Common myeloid progenitor, CD34-positive (primary cell): ENCODE measurements at regions not wholly inside any gene's neighbourhood (a gene's known extent, or its start where the extent isn't known, plus 50 kb on each side); places are given as distances from the start of the nearest gene placed in this dataset.

Source experiments
- CTCF ChIA-PET: fragments of 350-600 bp; sonication (Branson Sonifier 250); formaldehyde crosslinking; loops from one replicate; lab custom pipeline; 2021; ENCODE audit warnings: antibody characterized with exemption; lab: Charles Lee
- POLR2A ChIA-PET: fragments of 350-600 bp; sonication (Branson Sonifier 250); formaldehyde crosslinking; loops from one replicate; lab custom pipeline; 2021; ENCODE audit warnings: antibody characterized with exemption; lab: Charles Lee
- DNase-seq, 3 donors: peaks; one replicate each; pipeline versions ENCODE4 v3.0.0 to v3.0.0-alpha.2; 2013
- H3K27ac ChIP-seq, 2 experiments: 1 replicate in 1 of 2; 2 replicates in 1 of 2; pipeline ENCODE4 v1.7.0; 2013; ENCODE audit warnings: inconsistent platforms in 2 of 2, low read length in 2 of 2, mild to moderate bottlenecking in 2 of 2, low read depth in 1 of 2, moderate library complexity in 1 of 2; ENCODE audit not compliant: severe bottlenecking in 2 of 2, insufficient read depth in 1 of 2, poor library complexity in 1 of 2
- H3K27me3 ChIP-seq, 5 experiments: replicated peaks in 2 of 5; 1 replicate in 3 of 5; 2 replicates in 2 of 5; pipeline versions ENCODE4 v1.6.1 to v1.7.0; 2013; ENCODE audit warnings: low read length in 4 of 5, mild to moderate bottlenecking in 2 of 5, moderate library complexity in 2 of 5, inconsistent platforms in 1 of 5; ENCODE audit not compliant: insufficient read depth in 5 of 5, control insufficient read depth in 4 of 5
- H3K36me3 ChIP-seq, 4 experiments: 1 replicate in 2 of 4; 2 replicates in 2 of 4; pipeline versions ENCODE4 v1.6.1 to v1.7.0; 2013; ENCODE audit warnings: low read length in 3 of 4, control low read depth in 1 of 4, mild to moderate bottlenecking in 1 of 4; ENCODE audit not compliant: control insufficient read depth in 4 of 4, insufficient read depth in 4 of 4
- H3K4me1 ChIP-seq, 4 experiments: 1 replicate in 3 of 4; 2 replicates in 1 of 4; pipeline versions ENCODE4 v1.6.1 to v1.7.1; 2013; ENCODE audit warnings: low read length in 3 of 4, mild to moderate bottlenecking in 3 of 4, control low read depth in 1 of 4, inconsistent platforms in 1 of 4, moderate library complexity in 1 of 4; ENCODE audit not compliant: control insufficient read depth in 4 of 4, insufficient read depth in 4 of 4; ENCODE audit errors: control extremely low read depth in 1 of 4
- H3K4me3 ChIP-seq, 7 experiments: 1 replicate in 4 of 7; 2 replicates in 3 of 7; pipeline versions ENCODE4 v1.5.1 to v1.7.0; 2013; ENCODE audit warnings: mild to moderate bottlenecking in 7 of 7, low read length in 6 of 7, moderate library complexity in 6 of 7, inconsistent platforms in 2 of 7, low read depth in 2 of 7, control low read depth in 1 of 7; ENCODE audit not compliant: insufficient read depth in 4 of 7, control insufficient read depth in 1 of 7; ENCODE audit errors: extremely low read depth in 1 of 7
- H3K9me3 ChIP-seq, 5 experiments: 1 replicate in 4 of 5; 2 replicates in 1 of 5; pipeline versions ENCODE4 v1.6.1 to v1.7.1; 2013; ENCODE audit warnings: low read length in 4 of 5, mild to moderate bottlenecking in 2 of 5, inconsistent platforms in 1 of 5, low read depth in 1 of 5, moderate library complexity in 1 of 5; ENCODE audit not compliant: control insufficient read depth in 4 of 5, insufficient read depth in 2 of 5; ENCODE audit errors: control extremely low read depth in 1 of 5
- WGBS: methylation state at CpG from one replicate; pipeline ENCODE4 v1.1.5; 2013; ENCODE audit not compliant: insufficient coverage; 5-methylcytosine and 5-hydroxymethylcytosine counted together

DNA sequence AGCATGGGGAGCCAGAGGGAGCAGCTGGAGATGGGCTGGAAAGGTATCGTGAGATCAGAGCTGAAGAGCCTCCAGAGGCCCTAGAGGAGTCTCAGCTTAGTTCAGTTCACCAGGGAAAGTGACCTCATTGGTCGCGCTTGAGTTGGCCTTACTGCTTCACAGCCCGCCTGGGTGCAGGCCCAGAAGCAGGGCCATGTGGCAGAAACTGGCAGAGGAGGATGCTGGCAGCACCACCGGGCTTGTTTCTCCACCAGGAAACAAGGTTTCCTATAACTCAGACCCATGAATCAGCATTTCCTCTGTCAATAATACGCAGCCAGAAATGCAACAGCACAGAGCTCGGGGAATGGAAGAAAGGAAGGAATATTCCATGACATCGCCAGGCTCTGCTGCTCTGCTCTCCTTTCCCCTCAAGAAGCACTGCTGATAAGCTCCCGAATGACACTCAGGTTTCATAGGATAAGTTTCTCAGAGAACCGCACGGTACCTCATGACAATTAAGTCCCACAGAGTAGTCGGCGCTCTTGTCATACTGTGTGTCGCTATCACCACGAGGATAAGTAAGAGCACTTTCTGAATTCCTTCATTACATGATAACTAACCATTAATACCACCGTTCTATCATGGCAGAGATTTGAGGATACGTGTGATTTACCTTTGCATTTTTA lies 147.1 kb upstream of the LPP start:
- POLR2A ChIA-PET = interaction anchor here (0.6 kb wide), 1 partner anchor 25 kb away, joined by 4 read pairs; no protein-coding TSS in a partner anchor
- H3K4me1 ChIP-seq = peaks cover 0 to 13% (median 9%) of the 10 kb centered on the region in 4 experiments

DNA sequence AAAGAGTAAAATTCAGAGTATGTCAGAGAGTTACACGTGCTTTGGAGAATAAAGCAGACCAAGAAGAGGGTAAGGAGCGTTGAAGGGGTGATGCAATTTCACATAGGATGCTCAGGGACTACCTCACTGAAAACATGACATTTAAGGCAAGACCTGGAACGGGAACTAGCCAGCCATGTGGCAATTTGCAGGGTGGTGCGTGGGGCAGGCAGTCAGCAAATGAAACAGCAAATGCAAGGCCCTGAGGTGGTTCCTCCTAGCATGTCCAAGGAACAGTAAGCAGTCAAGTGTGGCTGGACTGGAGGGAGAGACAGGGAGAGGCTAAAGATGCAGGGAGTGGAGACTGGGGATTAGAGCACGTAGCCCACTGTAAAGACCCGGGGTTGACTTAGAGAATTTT lies 146.1 kb upstream of the LPP start:
- POLR2A ChIA-PET = interaction anchor here (0.6 kb wide), 1 partner anchor 264 kb away, joined by 3 read pairs; no protein-coding TSS in a partner anchor
- Histone ChIP-seq H3K36me3 (no peaks in the 10 kb centered on the region), H3K4me3 (no peak overlapping the region), H3K27ac (no peak overlapping the region), H3K4me1 (peaks cover 0 to 9% (median 9%) of the 10 kb centered on the region in 4 experiments), H3K27me3 (no peaks in the 10 kb centered on the region), H3K9me3 (peaks cover 0 to 4% (median 2%) of the 10 kb centered on the region in 5 experiments)
- CTCF ChIA-PET = no interaction called here
- no peak for DNase-seq
- WGBS = 92% methylated on average over 4 of the region's 6 CpGs

More for the DNA sequence above, 147.1 kb upstream of the LPP start:
- 44% methylated on average over 15 of the region's 17 CpGs for WGBS
- no peaks in the 10 kb centered on the region for H3K27me3 ChIP-seq
- no peaks in the 10 kb centered on the region for H3K36me3 ChIP-seq
- CTCF ChIA-PET = interaction anchor here (1.3 kb wide), 1 partner anchor 12 kb away, joined by 4 read pairs; no protein-coding TSS in a partner anchor
- H3K27ac ChIP-seq = no peak overlapping the region
- peaks cover 0 to 4% (median 2%) of the 10 kb centered on the region in 5 experiments for H3K9me3 ChIP-seq
- peak in 1 of 3 donors; percentile 40 for DNase-seq
- H3K4me3 ChIP-seq = no peak overlapping the region

DNA sequence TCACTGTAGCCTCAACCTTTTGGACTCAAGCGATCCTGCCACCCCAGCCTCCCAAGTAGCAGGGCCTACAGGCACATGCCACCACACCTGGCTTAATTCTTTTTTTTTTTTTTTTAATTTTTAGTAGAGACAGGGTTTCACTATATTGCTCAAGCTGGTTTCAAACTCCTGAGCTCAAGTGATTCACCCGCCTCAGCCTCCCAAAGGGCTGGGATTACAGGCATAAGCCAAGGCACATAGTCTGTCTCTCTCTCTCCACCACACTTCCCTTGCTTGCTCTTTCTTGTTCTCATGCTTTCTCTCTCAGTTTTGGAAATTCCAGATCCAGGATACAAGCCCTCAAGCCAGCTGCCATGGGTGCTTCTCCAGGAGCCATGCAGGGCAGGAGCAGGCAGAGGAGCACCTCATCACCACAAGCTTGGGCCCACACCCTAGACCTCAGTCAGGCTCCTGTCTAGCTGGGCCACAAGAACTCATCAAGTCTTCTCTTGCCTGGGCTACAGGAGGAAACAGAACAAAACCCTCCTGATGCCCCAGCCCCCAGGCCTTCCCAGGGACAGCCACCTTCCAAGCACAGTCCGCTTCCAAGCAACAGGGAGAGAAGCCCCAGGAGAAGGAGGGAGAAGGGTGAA lies 145.3 kb upstream of the LPP start:
- DNase-seq = no peak
- no peaks in the 10 kb centered on the region for H3K36me3 ChIP-seq
- peaks cover 0 to 9% (median 9%) of the 10 kb centered on the region in 4 experiments for H3K4me1 ChIP-seq
- no peak overlapping the region for H3K27ac ChIP-seq
- ChIA-PET CTCF (interaction anchor here (0.7 kb wide), 1 partner anchor 26 kb away, joined by 4 read pairs; no protein-coding TSS in a partner anchor), POLR2A (interaction anchor here (0.6 kb wide), 1 partner anchor 265 kb away, joined by 3 read pairs; no protein-coding TSS in a partner anchor)
- H3K27me3 ChIP-seq = no peaks in the 10 kb centered on the region
- H3K4me3 ChIP-seq = no peak overlapping the region
- 96% methylated on average over 2 of the region's 3 CpGs for WGBS
- peaks cover 0 to 4% (median 2%) of the 10 kb centered on the region in 5 experiments for H3K9me3 ChIP-seq

DNA sequence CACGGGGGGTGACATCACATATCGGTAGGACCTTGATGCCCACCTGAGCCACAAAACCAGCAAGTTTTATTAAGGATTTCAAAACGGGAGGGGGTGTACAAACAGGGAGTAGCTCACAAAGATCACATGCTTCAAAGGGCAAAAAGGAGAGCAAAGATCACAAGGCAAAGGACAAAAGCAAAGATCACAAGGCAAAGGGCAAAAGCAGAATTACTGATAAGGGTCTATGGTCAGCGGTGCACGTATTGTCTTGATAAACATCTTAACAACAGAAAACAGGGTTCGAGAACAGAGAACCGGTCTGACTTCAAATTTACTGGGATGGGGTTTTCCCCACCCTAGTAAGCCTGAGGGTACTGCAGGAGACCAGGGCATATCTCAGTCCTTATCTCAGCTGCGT lies 143.5 kb upstream of the LPP start:
- Histone ChIP-seq H3K4me1 (peaks cover 0 to 9% (median 9%) of the 10 kb centered on the region in 4 experiments), H3K27ac (no peak overlapping the region), H3K4me3 (no peak overlapping the region), H3K9me3 (peaks cover 0 to 4% (median 2%) of the 10 kb centered on the region in 5 experiments), H3K27me3 (no peaks in the 10 kb centered on the region), H3K36me3 (no peaks in the 10 kb centered on the region)
- DNase-seq = no peak
- ChIA-PET CTCF (no interaction called here), POLR2A (no interaction called here)
- WGBS = 82% methylated on average over 7 of the region's 8 CpGs

DNA sequence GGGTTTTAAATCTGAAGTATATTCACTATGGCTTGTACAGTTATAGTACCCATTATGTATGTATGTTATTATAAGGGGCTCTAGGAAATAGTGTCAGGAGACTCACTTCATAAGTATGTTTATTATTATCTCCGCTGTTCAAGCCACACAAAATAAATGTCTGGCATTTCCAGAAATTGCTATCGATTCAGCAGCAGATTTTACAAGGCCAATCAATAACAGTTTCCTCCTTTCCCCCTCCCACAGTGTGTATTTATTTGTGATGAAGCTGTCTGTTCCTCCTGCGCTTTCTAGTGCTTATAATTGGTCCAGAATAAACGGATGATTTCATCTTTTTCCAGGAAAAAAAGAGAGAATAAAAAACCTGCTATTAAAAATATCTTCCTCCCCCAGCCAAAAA lies 134.2 kb upstream of the LPP start:
- H3K27ac ChIP-seq = no peak overlapping the region
- DNase-seq = no peak
- H3K4me1 ChIP-seq = no peaks in the 10 kb centered on the region
- no peak overlapping the region for H3K4me3 ChIP-seq
- H3K9me3 ChIP-seq = no peaks in the 10 kb centered on the region
- POLR2A ChIA-PET = no interaction called here
- H3K27me3 ChIP-seq = no peaks in the 10 kb centered on the region
- no CpG with 5 or more reads among the region's 4 CpGs for WGBS
- no peaks in the 10 kb centered on the region for H3K36me3 ChIP-seq
- CTCF ChIA-PET = no interaction called here

DNA sequence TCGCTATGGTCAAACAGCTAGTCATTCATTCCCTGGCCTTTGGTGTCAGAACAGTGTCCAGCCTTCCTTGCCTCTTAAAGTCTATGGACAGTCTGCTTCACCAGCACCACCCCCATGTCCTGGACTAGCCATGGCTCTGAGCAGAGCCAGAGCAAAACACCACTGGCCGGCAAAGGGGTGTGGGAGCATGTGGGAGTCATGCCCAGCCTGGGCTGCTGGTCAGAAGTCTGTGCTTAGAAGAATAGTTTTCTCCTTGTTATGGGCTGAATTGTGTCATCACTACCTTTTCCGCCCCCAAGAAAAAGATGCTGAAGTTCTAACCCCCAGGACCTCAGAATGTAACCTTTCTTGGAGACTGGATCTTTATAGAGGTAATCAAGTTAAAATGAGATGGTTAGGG lies 132.9 kb upstream of the LPP start:
- CTCF ChIA-PET = interaction anchor here (0.8 kb wide), 1 partner anchor 26 kb away, joined by 3 read pairs; no protein-coding TSS in a partner anchor
- Histone ChIP-seq H3K36me3 (no peaks in the 10 kb centered on the region), H3K4me1 (no peaks in the 10 kb centered on the region), H3K27ac (no peak overlapping the region), H3K9me3 (no peaks in the 10 kb centered on the region), H3K4me3 (no peak overlapping the region), H3K27me3 (no peaks in the 10 kb centered on the region)
- POLR2A ChIA-PET = no interaction called here
- no peak for DNase-seq
- WGBS = 100% methylated on average over 3 of the region's 3 CpGs
